PC-9 (cell line): ENCODE measurements at regions not wholly inside any gene's neighbourhood (a gene's known extent, or its start where the extent isn't known, plus 50 kb on each side); places are given as distances from the start of the nearest gene placed in this dataset.
"Not testable (repeated sequence)": the region's sequence is repeated elsewhere in the genome, so short reads cannot be mapped to it uniquely, and the experiment has no call there.

Experiments
- EZH2 ChIP-seq: fragments of 200-600 bp; sonication (generic); IDR thresholded peaks from 2 replicates; pipeline ENCODE4 v1.8.0; 2017; ENCODE audit warnings: antibody characterized with exemption, low read depth
- TF ChIP-seq, protein P1 (sequence below): fragments of 200-600 bp; sonication (generic); conservative IDR thresholded peaks from 2 replicates; pipeline ENCODE4 v1.6.1; 2017; ENCODE audit warnings: mixed run types, antibody characterized with exemption, mild to moderate bottlenecking, moderate library complexity

GRCh38 chr3:30323649-30324048 is 282.8 kb upstream of the TGFBR2 start:
- TF ChIP-seq, protein P1, sequence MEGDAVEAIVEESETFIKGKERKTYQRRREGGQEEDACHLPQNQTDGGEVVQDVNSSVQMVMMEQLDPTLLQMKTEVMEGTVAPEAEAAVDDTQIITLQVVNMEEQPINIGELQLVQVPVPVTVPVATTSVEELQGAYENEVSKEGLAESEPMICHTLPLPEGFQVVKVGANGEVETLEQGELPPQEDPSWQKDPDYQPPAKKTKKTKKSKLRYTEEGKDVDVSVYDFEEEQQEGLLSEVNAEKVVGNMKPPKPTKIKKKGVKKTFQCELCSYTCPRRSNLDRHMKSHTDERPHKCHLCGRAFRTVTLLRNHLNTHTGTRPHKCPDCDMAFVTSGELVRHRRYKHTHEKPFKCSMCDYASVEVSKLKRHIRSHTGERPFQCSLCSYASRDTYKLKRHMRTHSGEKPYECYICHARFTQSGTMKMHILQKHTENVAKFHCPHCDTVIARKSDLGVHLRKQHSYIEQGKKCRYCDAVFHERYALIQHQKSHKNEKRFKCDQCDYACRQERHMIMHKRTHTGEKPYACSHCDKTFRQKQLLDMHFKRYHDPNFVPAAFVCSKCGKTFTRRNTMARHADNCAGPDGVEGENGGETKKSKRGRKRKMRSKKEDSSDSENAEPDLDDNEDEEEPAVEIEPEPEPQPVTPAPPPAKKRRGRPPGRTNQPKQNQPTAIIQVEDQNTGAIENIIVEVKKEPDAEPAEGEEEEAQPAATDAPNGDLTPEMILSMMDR = not testable (repeated sequence)
- TF ChIP-seq EZH2 = not testable (repeated sequence)
